GM18526 (cell line): ENCODE measurements at regions not wholly inside any gene's neighbourhood (a gene's known extent, or its start where the extent isn't known, plus 50 kb on each side); places are given as distances from the start of the nearest gene placed in this dataset.

Source experiments
- POLR2A ChIP-seq: IDR thresholded peaks from 3 replicates; pipeline ENCODE4 v1.6.1; 2011; ENCODE audit not compliant: insufficient read length; ENCODE audit errors: extremely low read depth

DNA sequence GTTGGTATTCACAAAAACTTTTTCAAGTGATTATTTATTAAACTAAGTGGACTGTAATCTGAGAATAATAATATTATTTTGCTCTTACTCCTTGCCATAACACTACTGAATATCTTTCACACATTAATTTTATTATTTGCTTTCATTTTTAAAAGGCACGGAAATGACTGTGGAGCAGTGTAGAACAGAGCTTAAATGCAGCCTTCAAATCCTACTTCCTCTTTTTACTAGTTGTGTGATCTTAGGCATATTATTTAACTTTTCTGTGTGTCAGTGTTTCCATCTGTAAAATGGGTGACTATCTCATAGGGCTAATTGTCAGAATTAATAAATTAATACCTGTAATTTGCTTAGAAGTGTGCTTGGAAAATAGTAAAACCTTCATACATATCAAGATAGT is 55.5 kb upstream of the SLC8A1 start:
- TF ChIP-seq POLR2A, result no peak

DNA sequence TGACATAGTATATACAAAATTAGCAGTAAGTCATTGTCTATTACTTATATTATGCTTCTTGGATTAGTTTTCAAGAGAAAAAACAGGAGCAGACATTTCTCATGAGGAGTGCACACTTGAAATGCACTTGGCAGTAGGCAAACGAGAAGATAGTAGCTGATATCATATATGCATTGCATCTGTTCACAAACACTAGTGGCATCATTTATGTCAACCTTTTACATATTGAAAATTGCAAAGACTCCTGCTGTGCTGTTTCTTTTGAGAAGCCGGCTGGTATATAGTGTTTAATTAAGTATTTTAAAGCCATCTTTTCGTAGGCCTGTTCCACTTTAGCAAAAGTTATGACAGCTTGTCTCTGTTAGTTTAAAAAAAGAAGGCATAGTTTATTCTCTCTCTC is 58.4 kb upstream of the SLC8A1 start:
- no peak for TF ChIP-seq POLR2A

DNA sequence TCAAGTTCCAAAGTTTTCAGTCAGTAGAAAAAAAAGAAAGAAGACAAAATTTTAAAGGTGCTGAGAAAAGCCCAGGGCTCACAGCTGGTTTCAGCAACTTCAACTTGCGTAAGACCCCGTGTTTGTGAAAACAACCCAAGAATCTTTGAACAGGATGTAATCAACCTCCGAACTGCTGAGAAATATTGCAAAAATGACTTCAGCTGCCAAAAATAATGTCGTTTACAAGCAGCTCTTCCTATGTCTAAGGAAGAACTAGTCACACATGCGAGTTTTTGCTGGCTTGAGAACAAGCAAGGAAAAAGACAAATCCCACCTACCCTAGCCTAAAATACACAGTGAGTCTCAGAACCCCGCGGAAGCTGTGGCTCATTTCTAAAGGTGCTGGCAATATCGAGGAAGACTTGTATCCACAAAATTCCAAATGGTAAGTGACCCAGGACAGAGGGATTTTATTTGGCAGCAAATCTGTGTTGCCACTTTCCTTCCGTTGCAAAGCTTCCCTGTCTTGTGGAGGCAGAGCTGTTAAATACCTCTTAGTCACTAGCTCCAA is 59.8 kb upstream of the SLC8A1 start:
- no peak for TF ChIP-seq POLR2A

DNA sequence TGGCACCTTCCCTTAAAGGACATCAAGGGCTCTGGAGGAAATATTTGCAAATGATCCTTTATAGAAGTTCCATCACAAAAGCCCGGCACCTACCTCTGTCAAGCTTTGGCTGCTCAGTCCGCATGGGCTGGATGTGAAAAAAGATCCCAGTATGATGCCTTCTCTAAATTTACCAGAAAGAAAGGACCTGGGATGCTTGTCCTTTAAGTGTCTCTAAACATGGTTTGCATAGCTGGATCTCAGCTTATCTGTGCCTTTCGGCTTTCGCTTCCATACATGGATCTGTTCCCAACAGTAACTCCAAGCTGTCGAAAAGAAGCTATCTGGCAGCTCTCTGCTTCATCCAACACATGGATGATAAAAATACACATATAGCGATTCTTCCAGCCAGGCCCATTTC is 60.4 kb upstream of the SLC8A1 start:
- no peak for TF ChIP-seq POLR2A

DNA sequence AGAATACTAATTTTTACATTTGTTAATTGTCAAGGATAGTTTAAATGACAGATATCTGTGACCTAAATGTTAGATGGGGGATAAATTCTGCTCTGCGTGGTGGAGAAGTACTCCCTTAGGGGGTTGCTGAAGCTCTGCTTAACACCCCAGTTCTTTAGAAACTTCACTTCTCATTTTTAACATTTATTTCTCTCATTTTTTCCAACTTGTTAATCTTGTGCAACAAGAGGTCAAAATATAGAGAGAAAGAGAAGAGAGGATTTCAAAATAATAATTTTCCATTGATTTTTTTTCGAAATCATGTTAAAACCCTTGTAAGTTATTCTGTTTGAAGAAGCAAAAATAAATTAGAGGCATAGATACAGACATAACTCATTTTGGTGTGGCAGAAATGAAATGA is 61.3 kb upstream of the SLC8A1 start:
- TF ChIP-seq POLR2A, result no peak

DNA sequence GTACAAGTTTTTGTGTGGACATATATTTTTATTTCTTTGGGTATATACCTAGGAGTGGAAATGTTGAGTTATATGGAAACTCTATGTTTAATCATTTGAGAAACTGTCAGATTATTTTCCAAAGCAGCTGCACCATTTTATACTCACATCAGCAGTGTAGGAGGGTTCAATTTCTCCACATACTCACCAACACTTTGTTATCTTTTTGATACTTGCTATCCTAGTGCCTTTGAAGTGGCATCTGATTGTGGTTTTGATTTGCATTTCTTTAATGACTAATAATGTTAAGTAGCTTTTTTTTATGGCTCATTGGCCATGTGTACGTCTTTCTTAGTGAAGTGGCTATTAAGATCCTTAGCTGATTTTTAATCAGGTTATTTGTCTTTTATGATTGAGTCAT is 64.7 kb upstream of the SLC8A1 start:
- no peak for TF ChIP-seq POLR2A

DNA sequence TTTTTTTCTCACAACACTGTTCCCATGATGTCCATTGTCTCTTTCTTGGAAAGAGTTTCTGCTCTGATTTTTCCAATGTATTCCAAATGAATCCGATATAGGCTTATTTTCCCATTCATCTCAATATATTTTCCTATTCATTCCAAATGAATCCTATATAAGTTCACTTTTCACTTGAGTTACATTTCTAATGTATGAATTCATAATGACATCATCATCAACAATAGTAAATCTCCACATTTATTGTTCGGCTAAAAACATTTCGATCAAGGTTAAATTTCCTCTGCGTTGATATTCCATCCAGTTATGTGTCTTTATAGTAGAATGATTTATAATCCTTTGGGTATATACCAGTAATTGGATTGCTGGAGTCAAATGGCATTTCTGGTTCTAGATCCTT is 76.7 kb upstream of the SLC8A1 start:
- no peak for TF ChIP-seq POLR2A

DNA sequence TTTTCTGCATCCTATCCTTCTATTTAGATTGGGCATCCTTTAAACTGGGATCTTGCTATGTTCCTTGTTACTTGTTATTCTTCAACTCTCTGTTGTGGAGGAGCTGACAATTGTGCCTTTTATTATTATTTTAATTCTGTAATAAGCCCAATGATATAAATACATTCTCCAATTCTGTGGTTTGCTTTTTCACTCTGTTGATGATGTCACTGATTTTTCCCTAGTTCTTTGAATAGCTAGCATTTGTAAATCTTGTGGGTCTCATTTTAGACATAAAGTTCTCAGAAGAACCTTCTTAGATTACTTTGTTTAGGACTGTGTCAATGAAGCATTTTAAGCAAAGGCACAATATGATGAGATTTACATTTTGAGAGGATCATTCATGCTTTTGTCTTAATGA is 79.5 kb upstream of the SLC8A1 start:
- TF ChIP-seq POLR2A, result no peak

DNA sequence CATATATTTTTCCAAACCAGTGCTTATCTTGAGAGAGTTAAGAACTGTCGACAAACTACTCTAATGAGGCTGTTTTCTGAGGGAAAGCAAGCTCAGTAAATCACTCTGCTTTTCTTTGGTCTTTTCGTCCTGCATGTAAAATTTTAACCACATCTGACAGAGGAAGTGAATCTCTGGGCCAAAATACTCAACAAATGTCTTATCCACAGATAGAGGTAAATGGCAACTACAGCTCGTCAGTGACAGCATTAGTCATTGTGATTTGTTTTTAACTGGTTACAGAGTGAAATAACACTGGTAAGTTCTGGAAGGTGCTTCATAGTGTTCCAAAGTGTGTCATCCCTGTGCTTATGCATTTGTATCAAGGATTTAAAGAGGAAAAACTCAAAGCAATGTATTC is 82.6 kb upstream of the SLC8A1 start:
- no peak for TF ChIP-seq POLR2A

DNA sequence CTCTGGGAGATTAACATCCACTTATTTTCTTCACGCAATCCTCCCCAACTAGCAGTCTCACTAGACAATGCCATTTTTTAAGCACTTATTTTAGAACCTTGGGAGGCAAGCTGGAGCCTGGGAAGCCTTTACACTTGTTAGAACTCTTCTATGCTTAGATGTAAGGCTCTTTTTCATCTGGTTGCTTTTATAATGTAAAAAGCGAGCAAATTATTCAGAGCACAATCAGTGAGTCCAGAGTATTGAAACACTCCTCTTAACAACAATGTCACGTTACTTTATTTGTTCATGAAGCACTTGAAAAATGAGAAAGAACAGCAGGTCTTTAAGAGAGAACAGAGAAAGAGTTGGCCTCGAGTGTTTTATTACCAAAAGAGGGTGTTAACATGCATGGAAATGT is 84.1 kb upstream of the SLC8A1 start:
- no peak for TF ChIP-seq POLR2A

DNA sequence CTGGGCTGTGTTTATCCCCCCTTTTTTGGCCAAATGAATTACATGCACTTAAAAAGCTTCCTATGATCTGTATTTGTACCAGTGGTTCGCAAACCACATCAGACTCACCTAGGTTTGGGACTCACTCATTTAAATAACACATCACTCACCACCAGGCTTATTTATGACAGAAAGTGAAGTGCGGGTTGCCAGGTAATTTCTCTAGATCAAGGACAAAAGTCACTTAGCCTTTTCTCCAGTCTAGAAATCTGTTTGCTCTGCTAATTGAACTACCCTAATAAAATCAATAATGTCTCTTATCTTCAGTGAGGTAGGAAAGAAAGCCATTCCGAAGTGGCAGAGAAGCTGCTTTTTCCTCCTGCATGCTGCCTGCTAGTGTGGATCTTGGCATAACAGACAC is 88.1 kb upstream of the SLC8A1 start:
- no peak for TF ChIP-seq POLR2A

DNA sequence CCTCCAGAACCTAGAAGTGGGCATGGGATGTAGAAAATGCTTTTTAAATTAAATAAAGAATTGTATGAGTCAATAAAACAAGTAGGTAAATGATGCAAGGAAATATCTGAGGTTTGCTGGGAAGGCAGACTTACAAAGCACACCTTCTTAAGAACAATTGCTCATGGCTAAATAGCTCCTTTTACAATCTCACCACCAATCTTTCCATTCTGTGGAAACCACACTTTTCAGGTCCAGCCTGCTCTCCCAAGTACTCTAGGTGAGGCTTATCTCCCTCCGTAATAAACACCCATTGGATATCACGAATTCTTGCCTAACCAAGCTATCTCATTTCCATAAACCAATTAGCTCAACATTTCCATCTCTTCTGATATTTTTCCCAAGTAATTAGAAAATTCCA is 91.5 kb upstream of the SLC8A1 start:
- TF ChIP-seq POLR2A, result no peak

DNA sequence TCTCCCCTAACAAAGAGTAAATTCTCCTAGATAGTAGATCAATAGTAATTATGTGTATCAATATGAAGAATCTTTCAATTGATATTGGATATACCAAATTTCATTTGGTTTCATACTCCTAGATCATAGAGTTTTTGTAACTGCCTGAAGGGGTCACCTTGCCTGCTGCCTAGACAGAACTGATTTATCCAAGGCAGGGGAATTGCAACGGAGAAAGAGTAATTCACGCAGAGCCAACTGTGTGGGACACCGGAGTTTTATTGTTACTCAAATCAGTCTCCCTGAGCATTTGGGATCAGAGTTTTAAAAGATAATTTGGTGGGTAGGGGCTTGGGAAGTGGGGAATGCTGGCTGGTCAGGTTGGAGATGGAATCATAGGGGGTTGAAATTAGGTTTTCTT is 92.2 kb upstream of the SLC8A1 start:
- no peak for TF ChIP-seq POLR2A

DNA sequence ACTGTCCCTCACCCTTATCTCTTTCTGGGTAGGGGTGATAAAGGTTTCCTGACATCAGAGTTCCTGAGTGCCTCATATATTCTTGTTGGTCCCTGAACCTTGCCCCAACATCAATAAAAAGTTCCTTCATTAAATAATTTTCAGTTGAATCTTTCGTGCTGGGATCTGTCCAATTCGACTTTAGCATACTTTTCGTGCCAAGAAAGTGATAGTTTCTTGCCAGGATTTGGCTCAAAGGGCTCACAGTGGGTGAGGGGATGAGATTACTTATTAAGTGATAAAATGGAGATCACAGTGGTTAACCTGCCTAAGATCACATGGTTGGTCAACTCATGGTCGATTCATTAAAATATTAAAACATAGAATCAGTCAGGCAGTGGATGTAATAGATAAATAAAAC is 93.8 kb upstream of the SLC8A1 start:
- TF ChIP-seq POLR2A, result no peak

DNA sequence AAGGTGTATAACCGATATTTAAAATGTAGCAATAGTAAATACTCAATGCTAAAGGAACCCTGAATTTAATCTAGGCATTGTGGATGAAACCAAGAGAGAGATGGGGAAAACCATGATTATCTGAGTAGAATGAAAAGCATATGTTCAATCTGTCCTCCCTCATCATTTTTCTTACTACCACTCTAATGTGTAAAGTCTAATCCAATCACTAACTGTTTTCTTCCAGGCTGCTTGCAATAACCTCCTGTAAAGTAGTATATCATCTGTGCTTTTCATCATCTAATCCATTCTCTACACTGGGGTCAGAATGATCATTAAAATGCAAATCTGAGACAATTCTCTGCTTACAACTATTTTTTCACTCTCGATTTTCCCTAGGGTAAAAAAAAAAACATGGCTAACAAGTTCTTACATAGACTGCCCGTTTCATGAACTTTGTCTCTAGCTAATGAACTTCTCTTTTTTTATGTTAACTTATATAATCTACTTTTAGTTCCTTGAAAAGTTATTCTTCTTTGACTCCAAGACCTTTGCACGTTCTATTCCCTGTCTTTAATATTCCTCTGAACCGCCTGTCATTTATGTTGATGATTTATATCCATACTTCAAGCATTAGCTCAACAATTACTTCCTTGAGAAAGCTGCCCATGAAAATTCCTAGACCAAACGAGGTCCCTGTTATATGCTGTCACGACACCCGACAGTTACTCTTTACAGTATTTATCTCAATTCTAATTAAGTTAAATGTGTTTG is 94.7 kb upstream of the SLC8A1 start:
- no peak for TF ChIP-seq POLR2A

DNA sequence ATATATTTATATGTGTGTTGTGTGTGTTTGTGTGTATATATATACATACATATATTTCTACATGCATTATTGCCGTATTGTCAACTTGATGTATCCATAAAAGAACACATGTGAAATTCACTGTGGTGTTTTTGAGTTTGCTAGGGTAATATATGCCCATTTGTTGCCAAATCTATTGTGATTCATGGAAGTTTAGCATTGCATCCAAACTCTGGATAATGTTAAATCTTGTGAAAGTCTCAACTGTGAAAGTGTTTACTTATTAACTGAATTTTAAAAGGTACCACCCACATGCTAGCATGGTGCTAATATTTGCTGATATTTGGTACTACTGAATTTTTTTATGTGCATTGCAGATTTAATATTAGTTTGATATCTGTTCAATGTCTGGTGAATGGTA is 96.6 kb upstream of the SLC8A1 start:
- no peak for TF ChIP-seq POLR2A

DNA sequence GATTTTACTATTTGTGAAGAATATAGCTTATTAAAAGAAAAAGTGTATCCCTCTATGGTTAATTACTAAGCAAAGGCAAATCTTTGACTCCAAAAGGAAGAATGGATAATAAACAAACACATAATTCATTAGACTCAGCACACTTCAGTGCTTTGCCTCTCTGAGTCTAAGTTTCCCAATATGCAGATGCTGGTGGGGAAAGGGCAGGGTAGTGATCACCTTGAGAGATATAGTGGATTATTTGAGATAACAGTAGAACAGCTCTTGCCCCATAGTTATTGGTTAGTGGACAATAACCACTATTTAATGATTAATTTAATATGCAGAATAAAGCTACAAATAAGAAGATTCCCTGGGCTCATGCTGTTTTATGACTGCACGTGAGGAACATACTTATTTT is 98.2 kb upstream of the SLC8A1 start:
- TF ChIP-seq POLR2A, result no peak
